ENCODE measurements at regions not wholly inside any gene's neighbourhood (a gene's known extent, or its start where the extent isn't known, plus 50 kb on each side); places are given as distances from the start of the nearest gene placed in this dataset.

DNA sequence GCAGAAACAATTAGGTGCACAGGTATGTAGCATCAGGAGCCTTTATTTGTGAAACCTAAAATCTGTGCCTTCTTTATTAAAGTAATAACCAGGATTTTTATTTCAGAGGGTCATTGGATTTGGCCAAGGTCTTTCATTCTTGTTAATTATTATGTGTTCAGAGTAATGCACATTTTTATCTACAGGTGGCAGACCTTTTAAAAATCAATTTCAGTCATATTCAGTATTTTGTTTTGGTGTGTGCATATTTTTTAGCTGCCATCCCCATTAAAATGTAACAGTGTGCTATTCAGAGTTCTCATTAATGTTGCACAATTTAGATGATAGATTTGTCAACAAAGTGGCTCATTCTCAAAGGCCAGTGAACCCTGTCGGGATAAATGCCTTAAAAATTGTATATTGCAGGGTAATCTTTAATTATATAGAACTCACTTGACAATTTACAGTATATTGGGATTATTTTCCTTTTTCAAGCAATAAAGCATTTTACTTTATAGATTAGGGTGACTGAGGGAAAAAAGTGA lies 319.3 kb upstream of the SOX5 start:
- H3K27me3 ChIP-seq: no peaks in the 10 kb centered on the region
- no peaks in the 10 kb centered on the region for H3K4me1 ChIP-seq
- no peak overlapping the region for H3K4me3 ChIP-seq
- TF ChIP-seq POLR2A (IDR thresholded peaks at IDR 0.05) (no peak), EP300 (IDR thresholded peaks at IDR 0.05) (no peak)
- TF ChIP-seq, protein P1, sequence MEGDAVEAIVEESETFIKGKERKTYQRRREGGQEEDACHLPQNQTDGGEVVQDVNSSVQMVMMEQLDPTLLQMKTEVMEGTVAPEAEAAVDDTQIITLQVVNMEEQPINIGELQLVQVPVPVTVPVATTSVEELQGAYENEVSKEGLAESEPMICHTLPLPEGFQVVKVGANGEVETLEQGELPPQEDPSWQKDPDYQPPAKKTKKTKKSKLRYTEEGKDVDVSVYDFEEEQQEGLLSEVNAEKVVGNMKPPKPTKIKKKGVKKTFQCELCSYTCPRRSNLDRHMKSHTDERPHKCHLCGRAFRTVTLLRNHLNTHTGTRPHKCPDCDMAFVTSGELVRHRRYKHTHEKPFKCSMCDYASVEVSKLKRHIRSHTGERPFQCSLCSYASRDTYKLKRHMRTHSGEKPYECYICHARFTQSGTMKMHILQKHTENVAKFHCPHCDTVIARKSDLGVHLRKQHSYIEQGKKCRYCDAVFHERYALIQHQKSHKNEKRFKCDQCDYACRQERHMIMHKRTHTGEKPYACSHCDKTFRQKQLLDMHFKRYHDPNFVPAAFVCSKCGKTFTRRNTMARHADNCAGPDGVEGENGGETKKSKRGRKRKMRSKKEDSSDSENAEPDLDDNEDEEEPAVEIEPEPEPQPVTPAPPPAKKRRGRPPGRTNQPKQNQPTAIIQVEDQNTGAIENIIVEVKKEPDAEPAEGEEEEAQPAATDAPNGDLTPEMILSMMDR (IDR thresholded peaks at IDR 0.05): no peak
- H3K27ac ChIP-seq: no peak overlapping the region
- DNase-seq (ENCODE audit: low spot score in 2 of 2): no peak
- H3K9me3 ChIP-seq: no peaks in the 10 kb centered on the region
- H3K36me3 ChIP-seq: no peaks in the 10 kb centered on the region
- WGBS, 2 donors: 83 to 90% methylated on average over 1 of the region's 1 CpG

DNA sequence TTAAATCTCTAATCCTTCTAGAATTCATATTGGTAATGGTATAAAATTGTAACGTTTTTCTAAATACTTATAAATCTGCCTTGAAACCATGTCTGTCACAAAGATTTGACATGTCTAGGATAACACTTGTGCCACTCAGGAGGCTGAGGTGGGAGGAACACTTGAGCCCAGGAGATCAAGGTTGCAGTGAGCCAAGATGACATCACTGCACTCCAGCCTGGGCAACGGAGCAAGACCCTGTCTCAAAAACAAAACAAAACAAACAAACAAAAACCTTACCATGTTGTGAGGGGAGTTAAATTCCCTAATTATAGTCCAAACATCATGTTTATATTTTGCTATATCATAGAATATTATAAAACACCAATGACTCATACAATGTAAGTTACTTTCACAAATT lies 317.5 kb upstream of the SOX5 start:
- H3K9me3 ChIP-seq: no peaks in the 10 kb centered on the region
- no peak overlapping the region for H3K27ac ChIP-seq
- H3K36me3 ChIP-seq: no peaks in the 10 kb centered on the region
- DNase-seq (ENCODE audit: low spot score in 2 of 2): no peak
- TF ChIP-seq, protein P1 (IDR thresholded peaks at IDR 0.05): no peak
- no peak for TF ChIP-seq EP300 (IDR thresholded peaks at IDR 0.05)
- no peak for TF ChIP-seq POLR2A (IDR thresholded peaks at IDR 0.05)
- H3K4me3 ChIP-seq: no peak overlapping the region
- no peaks in the 10 kb centered on the region for H3K27me3 ChIP-seq
- no peaks in the 10 kb centered on the region for H3K4me1 ChIP-seq
- WGBS, 2 donors: 75 to 79% methylated on average over 2 of the region's 2 CpGs

GRCh38 chr12:24256684-24257083 lies 307.2 kb upstream of the SOX5 start:
- WGBS, 2 donors: 53 to 58% methylated on average over 4 of the region's 4 CpGs
- Histone ChIP-seq H3K27ac (no peak overlapping the region), H3K4me1 (no peaks in the 10 kb centered on the region), H3K4me3 (no peak overlapping the region), H3K9me3 (peaks cover 0 to 5% (median 0%) of the 10 kb centered on the region in 4 donors), H3K27me3 (no peaks in the 10 kb centered on the region), H3K36me3 (no peaks in the 10 kb centered on the region)
- no peak for DNase-seq (ENCODE audit: low spot score in 2 of 2)
- TF ChIP-seq, protein P1 (IDR thresholded peaks at IDR 0.05): no peak
- TF ChIP-seq POLR2A (IDR thresholded peaks at IDR 0.05): no peak
- TF ChIP-seq EP300 (IDR thresholded peaks at IDR 0.05): no peak

DNA sequence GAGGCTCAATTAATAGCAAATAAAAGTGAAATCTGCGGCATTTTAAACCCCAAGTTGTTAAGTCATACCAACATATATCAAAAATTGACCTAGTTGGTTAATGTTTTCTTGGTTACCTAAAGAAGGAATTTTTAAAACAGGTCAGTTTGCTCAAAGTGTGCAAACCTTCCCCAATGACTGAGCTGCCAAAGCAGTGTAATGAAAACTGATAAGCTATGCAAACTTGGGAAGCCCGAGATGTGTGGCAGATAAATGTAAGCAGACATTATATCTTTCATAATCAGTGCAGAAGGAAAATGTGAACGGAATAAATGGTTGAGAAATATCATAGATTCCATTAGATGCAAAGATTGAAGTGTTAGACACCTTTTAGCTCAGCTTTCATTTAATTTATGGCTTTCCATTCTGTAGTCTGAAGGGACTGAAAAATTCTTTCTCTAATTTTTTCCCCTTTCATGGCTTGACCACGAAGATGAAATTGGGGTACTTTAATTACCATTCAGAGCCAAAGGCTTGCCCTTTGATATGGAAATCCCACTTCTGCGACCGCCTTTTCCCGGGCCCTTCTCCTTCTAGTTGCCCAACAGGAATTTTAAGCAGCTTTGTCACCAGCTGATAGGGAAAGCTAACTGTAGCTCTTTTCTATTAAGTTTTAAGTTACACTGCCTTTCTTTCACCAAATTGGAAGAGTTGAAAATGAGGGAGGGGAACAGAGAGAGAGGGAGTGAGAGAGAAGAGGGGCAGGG lies 306.6 kb upstream of the SOX5 start:
- 68 to 71% methylated on average over 7 of the region's 7 CpGs for WGBS, 2 donors
- Histone ChIP-seq H3K27me3 (no peaks in the 10 kb centered on the region), H3K36me3 (no peaks in the 10 kb centered on the region), H3K9me3 (peaks cover 0 to 5% (median 0%) of the 10 kb centered on the region in 4 donors), H3K27ac (no peak overlapping the region), H3K4me3 (no peak overlapping the region), H3K4me1 (no peaks in the 10 kb centered on the region)
- no peak for DNase-seq (ENCODE audit: low spot score in 2 of 2)
- TF ChIP-seq POLR2A (IDR thresholded peaks at IDR 0.05) (no peak), EP300 (IDR thresholded peaks at IDR 0.05) (no peak)
- TF ChIP-seq, protein P1 (IDR thresholded peaks at IDR 0.05): no peak

DNA sequence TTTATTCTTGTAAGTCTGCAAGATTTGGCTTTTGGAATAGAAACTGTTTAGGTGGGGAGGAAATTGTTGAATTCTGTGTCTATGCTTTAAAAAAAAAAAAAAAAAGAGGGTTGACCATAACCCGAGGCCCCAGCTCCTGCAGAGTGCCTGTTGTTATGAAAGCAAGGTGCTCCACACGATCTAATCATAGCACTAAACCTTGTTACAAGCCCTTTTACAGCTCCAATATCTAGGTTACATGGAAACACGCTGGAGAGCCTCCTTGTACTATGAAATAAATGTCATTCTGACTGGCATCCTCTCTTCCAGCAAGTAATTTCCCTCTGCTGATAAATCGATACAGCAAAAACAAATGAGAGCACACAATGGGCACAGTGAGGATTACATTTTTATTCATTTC lies 303.1 kb upstream of the SOX5 start:
- no peak for TF ChIP-seq POLR2A (IDR thresholded peaks at IDR 0.05)
- TF ChIP-seq, protein P1 (IDR thresholded peaks at IDR 0.05): no peak
- no peak for TF ChIP-seq EP300 (IDR thresholded peaks at IDR 0.05)
- H3K27ac ChIP-seq: no peak overlapping the region
- no peak for DNase-seq (ENCODE audit: low spot score in 2 of 2)
- no peaks in the 10 kb centered on the region for H3K4me1 ChIP-seq
- no peak overlapping the region for H3K4me3 ChIP-seq
- no peaks in the 10 kb centered on the region for H3K36me3 ChIP-seq
- peaks cover 0 to 5% (median 0%) of the 10 kb centered on the region in 4 donors for H3K9me3 ChIP-seq
- WGBS, 2 donors: 44 to 50% methylated on average over 4 of the region's 4 CpGs
- no peaks in the 10 kb centered on the region for H3K27me3 ChIP-seq
